Ascending aorta (tissue), 2 donors: ENCODE measurements at regions not wholly inside any gene's neighbourhood (a gene's known extent, or its start where the extent isn't known, plus 50 kb on each side); places are given as distances from the start of the nearest gene placed in this dataset.
"Not testable (repeated sequence)": the region's sequence is repeated elsewhere in the genome, so short reads cannot be mapped to it uniquely, and the experiment has no call there.

Source experiments
- DNase-seq, 2 donors: peaks; one replicate each; pipeline ENCODE4 v3.0.0-alpha.2; 2019; ENCODE audit warnings: low spot score in 2 of 2
- H3K27ac ChIP-seq, 2 donors: fragments of 200-600 bp; sonication (generic); one replicate each; pipeline ENCODE4 v1.5.1; 2016 to 2017; ENCODE audit warnings: mild to moderate bottlenecking in 1 of 2
- H3K27me3 ChIP-seq: fragments of 200-600 bp; sonication (generic); one replicate; pipeline ENCODE4 v1.5.1; 2017
- H3K36me3 ChIP-seq, 2 donors: fragments of 200-600 bp; sonication (generic); one replicate each; pipeline ENCODE4 v1.5.1; 2016
- H3K4me1 ChIP-seq, 2 donors: fragments of 200-600 bp; sonication (generic); one replicate each; pipeline ENCODE4 v1.5.1; 2016 to 2017; ENCODE audit warnings: mild to moderate bottlenecking in 1 of 2
- H3K4me3 ChIP-seq, 2 donors: fragments of 200-600 bp; sonication (generic); one replicate each; pipeline ENCODE4 v1.5.1; 2016 to 2017; ENCODE audit warnings: mild to moderate bottlenecking in 1 of 2
- H3K9me3 ChIP-seq, 2 donors: fragments of 200-600 bp; sonication (generic); one replicate each; pipeline ENCODE4 v1.5.1; 2016
- CTCF ChIP-seq, 3 experiments: fragments of 200-600 bp in 2 of 3; fragments of 450-650 bp in 1 of 3; sonication (generic) in 2 of 3; IDR thresholded peaks; one replicate each; pipeline ENCODE4 v1.5.1; 2016 to 2019; ENCODE audit warnings: antibody characterized with exemption in 3 of 3, mild to moderate bottlenecking in 1 of 3, moderate library complexity in 1 of 3
- intact Hi-C: fragments of 100-400 bp; cut with DNase I; formaldehyde crosslinking; loops from one replicate; pipeline ENCODE4 v1.15.1; 2023

GRCh38 chr1:100799548-100799947 lies 80.0 kb downstream of the VCAM1 start:
- Histone ChIP-seq H3K27me3 (no peaks in the 10 kb centered on the region), H3K4me1 (no peaks in the 10 kb centered on the region), H3K36me3 (no peaks in the 10 kb centered on the region), H3K4me3 (no peak overlapping the region), H3K27ac (no peak overlapping the region), H3K9me3 (peaks cover 0 to 6% of the 10 kb centered on the region in 2 donors)
- TF ChIP-seq CTCF (IDR thresholded peaks at IDR 0.05): no peak
- intact Hi-C loops: no loop called here
- no peak for DNase-seq

GRCh38 chr1:100799954-100800612 lies 80.5 kb downstream of the VCAM1 start:
- Histone ChIP-seq H3K27me3 (no peaks in the 10 kb centered on the region), H3K27ac (no peak overlapping the region), H3K36me3 (no peaks in the 10 kb centered on the region), H3K4me1 (no peaks in the 10 kb centered on the region), H3K9me3 (peaks cover 0 to 6% of the 10 kb centered on the region in 2 donors), H3K4me3 (no peak overlapping the region)
- no peak for DNase-seq
- intact Hi-C loops: no loop called here
- TF ChIP-seq CTCF (IDR thresholded peaks at IDR 0.05): no peak

GRCh38 chr1:100801256-100801655 lies 81.7 kb downstream of the VCAM1 start:
- H3K36me3 ChIP-seq, intact Hi-C loops, H3K9me3 ChIP-seq, DNase-seq, H3K27ac ChIP-seq, H3K4me1 ChIP-seq, H3K27me3 ChIP-seq, H3K4me3 ChIP-seq: not testable (repeated sequence)

- H3K4me3 ChIP-seq, H3K9me3 ChIP-seq, H3K27ac ChIP-seq, H3K4me1 ChIP-seq, H3K36me3 ChIP-seq, DNase-seq, intact Hi-C loops, H3K27me3 ChIP-seq: not testable (repeated sequence)
These were observed 83.7 kb downstream of the VCAM1 start for GRCh38 chr1:100803280-100803679.

GRCh38 chr1:100806601-100807000 lies 87.1 kb downstream of the VCAM1 start:
- intact Hi-C loops: no loop called here
- DNase-seq: no peak
- peaks cover 0 to under 1% of the 10 kb centered on the region in 2 donors for H3K9me3 ChIP-seq
- no peaks in the 10 kb centered on the region for H3K36me3 ChIP-seq
- no peak overlapping the region for H3K27ac ChIP-seq
- no peak for TF ChIP-seq CTCF (IDR thresholded peaks at IDR 0.05)
- peaks cover 0 to 4% of the 10 kb centered on the region in 2 donors for H3K4me1 ChIP-seq
- H3K27me3 ChIP-seq: no peaks in the 10 kb centered on the region
- H3K4me3 ChIP-seq: no peak overlapping the region

GRCh38 chr1:100810360-100810759 lies 84.3 kb downstream of the EXTL2 start:
- H3K27ac ChIP-seq: peak overlapping the region in 1 of 2 donors; percentile 42
- no peaks in the 10 kb centered on the region for H3K9me3 ChIP-seq
- H3K36me3 ChIP-seq: no peaks in the 10 kb centered on the region
- intact Hi-C loops: no loop called here
- no peak overlapping the region for H3K4me3 ChIP-seq
- TF ChIP-seq CTCF (IDR thresholded peaks at IDR 0.05): no peak
- no peaks in the 10 kb centered on the region for H3K27me3 ChIP-seq
- peaks cover 0 to 4% of the 10 kb centered on the region in 2 donors for H3K4me1 ChIP-seq
- DNase-seq: no peak

- Histone ChIP-seq H3K27me3 (no peaks in the 10 kb centered on the region), H3K4me3 (no peak overlapping the region), H3K4me1 (peaks cover 0 to 4% of the 10 kb centered on the region in 2 donors), H3K36me3 (no peaks in the 10 kb centered on the region), H3K9me3 (no peaks in the 10 kb centered on the region), H3K27ac (no peak overlapping the region)
- no peak for DNase-seq
- intact Hi-C loops: no loop called here
- TF ChIP-seq CTCF (IDR thresholded peaks at IDR 0.05): no peak
These were observed 82.8 kb downstream of the EXTL2 start for GRCh38 chr1:100811808-100812207.

GRCh38 chr1:100814938-100815337 lies 79.7 kb downstream of the EXTL2 start:
- H3K27me3 ChIP-seq, DNase-seq, H3K27ac ChIP-seq, intact Hi-C loops, H3K9me3 ChIP-seq, H3K4me1 ChIP-seq, H3K4me3 ChIP-seq, H3K36me3 ChIP-seq: not testable (repeated sequence)
